Fibroblast of the aortic adventitia (primary cell): ENCODE measurements at regions not wholly inside any gene's neighbourhood (a gene's known extent, or its start where the extent isn't known, plus 50 kb on each side); places are given as distances from the start of the nearest gene placed in this dataset.

Source experiments
- DNase-seq: peaks from one replicate; pipeline ENCODE4 v3.0.0-alpha.2; 2010; ENCODE audit warnings: low read depth
- H3K4me3 ChIP-seq: 2 replicates; pipeline ENCODE4 v1.5.1; 2011; ENCODE audit warnings: low read depth, mild to moderate bottlenecking, control low read depth, low read length, moderate library complexity
- TF ChIP-seq, protein P1 (sequence below): IDR thresholded peaks from 2 replicates; pipeline ENCODE4 v1.5.1; 2011; ENCODE audit warnings: mild to moderate bottlenecking, low read length, control low read depth, inconsistent platforms; ENCODE audit not compliant: insufficient read depth

DNA sequence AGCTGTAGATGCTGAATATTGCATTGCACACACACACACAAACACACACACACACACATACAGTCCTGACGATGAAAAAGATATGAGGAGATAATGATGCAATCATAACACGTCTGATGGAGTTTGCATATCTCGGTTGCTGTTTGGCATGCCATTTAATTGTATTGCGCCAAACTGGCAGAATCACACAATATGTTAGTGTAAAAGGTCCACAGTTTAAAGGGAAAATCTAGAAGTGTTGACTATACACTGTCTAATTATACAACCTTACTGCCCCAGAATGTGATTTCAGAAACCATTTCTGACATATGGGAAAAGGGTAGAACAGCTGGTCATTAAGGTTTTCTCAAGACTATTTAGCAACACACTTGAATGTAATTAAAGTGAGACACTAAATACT, 123.7 kb upstream of the PROX1 start:
- DNase-seq: no peak
- TF ChIP-seq, protein P1, sequence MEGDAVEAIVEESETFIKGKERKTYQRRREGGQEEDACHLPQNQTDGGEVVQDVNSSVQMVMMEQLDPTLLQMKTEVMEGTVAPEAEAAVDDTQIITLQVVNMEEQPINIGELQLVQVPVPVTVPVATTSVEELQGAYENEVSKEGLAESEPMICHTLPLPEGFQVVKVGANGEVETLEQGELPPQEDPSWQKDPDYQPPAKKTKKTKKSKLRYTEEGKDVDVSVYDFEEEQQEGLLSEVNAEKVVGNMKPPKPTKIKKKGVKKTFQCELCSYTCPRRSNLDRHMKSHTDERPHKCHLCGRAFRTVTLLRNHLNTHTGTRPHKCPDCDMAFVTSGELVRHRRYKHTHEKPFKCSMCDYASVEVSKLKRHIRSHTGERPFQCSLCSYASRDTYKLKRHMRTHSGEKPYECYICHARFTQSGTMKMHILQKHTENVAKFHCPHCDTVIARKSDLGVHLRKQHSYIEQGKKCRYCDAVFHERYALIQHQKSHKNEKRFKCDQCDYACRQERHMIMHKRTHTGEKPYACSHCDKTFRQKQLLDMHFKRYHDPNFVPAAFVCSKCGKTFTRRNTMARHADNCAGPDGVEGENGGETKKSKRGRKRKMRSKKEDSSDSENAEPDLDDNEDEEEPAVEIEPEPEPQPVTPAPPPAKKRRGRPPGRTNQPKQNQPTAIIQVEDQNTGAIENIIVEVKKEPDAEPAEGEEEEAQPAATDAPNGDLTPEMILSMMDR: no peak
- no peak overlapping the region for H3K4me3 ChIP-seq

DNA sequence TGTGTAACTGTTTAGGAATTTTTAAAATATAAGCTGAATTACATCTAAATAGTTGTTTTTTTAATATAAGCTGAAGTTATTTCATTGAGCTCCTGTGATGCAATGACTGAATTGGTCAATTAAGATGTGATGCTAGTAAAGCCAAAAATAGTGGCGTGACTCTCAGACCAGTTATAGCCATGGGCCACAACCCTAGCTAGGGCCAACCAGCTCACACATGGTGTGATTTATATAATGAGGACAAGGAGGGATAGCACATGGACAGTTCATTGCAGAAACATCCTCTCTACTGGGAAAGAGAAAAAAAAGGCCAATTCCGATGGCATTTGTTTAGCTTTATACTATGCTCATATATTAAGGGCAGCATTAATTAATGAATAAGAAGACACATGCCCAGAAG, 119.3 kb upstream of the PROX1 start:
- TF ChIP-seq, protein P1: no peak
- H3K4me3 ChIP-seq: no peak overlapping the region

DNA sequence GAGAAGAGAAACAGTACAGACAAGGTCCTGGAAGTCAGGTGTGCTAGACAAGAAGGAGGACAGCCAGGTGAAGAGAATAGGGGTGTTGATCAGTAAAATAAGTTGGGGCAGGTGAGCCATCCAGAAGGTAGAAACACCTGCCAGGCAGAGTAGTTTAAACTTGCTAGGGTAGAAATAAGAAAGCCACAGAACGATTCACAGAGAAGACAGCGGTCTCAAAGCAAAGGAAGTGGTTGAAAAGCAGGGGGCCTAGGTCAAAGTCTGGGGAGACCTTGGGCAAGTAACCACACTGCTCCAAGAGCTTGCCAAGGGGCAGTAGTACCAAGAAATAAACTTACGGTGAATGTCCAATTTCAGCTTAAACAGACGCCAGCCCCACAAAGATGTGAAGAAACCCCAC, 116.6 kb upstream of the PROX1 start:
- DNase-seq: no peak
- no peak overlapping the region for H3K4me3 ChIP-seq
- TF ChIP-seq, protein P1: no peak

More for the DNA sequence above, 119.3 kb upstream of the PROX1 start:
- no peak for DNase-seq

DNA sequence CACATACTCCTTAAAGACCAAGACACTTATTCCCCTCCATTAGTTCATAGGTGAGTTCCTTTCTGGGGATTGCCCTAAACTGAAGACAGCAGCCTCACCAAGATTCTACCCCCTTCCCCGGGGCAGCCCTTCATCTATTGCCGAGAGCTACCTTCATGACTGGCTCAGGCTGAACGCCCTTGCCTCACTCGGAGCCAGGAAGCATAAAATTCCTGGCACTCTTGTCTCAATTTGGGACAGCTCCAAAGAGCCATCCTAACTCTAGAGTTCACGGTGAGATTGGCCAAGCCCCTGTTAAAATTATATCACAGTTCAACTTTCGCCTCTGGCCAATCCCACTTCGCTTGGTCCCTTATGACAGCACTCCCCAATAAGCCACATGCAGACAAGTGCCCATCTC, 113.0 kb upstream of the PROX1 start:
- DNase-seq: no peak
- TF ChIP-seq, protein P1: no peak
- H3K4me3 ChIP-seq: no peak overlapping the region

DNA sequence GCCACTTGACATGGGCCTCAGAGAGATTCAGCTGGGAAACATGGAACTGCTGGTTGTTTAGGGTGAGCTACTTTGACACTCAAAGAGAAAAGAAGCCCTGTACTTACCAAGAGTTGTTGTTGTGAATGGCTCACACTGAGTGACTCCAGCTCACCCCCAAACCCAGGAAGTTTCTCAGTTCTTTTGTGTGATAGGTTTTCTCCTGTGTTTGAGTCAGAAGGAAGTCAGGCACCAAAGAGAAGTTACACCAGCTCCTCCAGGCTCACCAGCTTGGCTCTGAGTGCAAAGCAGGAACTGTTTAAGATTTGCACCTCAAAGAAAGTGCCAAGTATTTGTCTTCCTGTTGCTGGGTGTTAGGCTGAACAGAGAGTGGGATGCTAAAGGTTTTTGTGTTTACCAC, 111.2 kb upstream of the PROX1 start:
- no peak for DNase-seq
- TF ChIP-seq, protein P1: no peak
- no peak overlapping the region for H3K4me3 ChIP-seq

DNA sequence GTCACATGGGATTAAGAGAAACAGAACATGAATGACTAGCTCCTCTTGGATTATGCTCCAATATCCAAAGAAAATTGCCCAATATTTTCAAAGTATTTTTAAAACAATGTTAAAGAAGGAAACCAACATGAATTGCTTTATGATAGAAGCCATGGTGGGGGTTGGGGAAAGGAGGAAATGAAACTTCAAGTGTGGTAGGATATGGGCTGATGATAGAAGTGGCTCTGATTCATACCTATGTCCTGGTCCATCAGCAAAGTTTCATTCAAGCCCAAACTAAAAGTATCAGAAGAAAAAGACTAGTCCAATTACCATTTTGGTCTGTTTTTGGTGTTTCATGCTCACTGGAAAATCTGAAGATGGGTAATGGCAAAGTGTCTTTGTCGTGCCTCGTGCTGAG, 104.2 kb upstream of the PROX1 start:
- TF ChIP-seq, protein P1: no peak
- no peak overlapping the region for H3K4me3 ChIP-seq
- DNase-seq: no peak

DNA sequence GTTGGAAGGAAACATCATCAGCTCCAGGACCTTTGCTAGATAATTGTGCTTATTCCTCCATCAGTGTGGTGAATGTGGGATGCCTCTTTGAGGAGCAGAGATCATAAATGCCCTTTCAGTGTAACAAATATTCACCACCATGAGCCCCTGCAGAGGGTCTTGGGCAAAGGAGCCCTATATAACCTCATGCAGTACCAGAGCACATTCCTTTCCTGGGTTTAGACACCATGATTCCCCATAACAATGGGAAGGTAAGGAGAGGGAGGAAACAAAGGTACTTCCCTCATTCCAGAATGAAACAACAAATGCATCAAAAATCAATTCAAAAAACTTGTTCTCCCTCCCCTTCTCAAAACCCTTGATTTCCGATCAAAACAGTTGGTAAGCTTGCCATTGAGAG, 103.4 kb upstream of the PROX1 start:
- no peak overlapping the region for H3K4me3 ChIP-seq
- DNase-seq: no peak
- TF ChIP-seq, protein P1: no peak
